ENCODE measurements at regions not wholly inside any gene's neighbourhood (a gene's known extent, or its start where the extent isn't known, plus 50 kb on each side); places are given as distances from the start of the nearest gene placed in this dataset.

DNA sequence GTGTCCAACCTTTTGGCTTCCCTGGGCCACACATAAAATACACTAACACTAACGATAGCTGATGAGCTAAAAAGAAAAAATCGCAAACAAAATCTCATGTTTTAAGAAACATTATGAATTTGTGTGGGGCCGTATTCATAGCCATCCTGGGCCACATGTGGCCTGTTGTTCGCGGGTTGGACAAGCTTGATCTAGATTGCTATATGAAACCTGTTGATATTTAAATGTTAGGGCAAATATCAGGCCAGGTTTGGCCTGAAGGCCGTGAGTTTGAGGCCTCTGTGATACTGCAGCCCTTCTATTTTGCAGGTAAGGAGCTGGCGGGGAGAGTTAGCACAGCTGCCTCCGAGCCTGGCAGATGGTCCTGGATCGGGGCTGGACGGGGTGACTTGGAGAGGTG lies 99.0 kb downstream of the CEBPB start:
- ChIA-PET CTCF (interaction anchor here (0.6 kb wide), 1 partner anchor 88 kb away, joined by 3 read pairs; no protein-coding TSS in a partner anchor), POLR2A (no interaction called here)
- TF ChIP-seq, protein P1, sequence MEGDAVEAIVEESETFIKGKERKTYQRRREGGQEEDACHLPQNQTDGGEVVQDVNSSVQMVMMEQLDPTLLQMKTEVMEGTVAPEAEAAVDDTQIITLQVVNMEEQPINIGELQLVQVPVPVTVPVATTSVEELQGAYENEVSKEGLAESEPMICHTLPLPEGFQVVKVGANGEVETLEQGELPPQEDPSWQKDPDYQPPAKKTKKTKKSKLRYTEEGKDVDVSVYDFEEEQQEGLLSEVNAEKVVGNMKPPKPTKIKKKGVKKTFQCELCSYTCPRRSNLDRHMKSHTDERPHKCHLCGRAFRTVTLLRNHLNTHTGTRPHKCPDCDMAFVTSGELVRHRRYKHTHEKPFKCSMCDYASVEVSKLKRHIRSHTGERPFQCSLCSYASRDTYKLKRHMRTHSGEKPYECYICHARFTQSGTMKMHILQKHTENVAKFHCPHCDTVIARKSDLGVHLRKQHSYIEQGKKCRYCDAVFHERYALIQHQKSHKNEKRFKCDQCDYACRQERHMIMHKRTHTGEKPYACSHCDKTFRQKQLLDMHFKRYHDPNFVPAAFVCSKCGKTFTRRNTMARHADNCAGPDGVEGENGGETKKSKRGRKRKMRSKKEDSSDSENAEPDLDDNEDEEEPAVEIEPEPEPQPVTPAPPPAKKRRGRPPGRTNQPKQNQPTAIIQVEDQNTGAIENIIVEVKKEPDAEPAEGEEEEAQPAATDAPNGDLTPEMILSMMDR (IDR thresholded peaks at IDR 0.05; ENCODE audit: insufficient read depth, low read length, missing control alignments), result no peak
- DNase-seq (ENCODE audit: low read depth, low spot score), result no peak
- no peak overlapping the region for H3K4me3 ChIP-seq (ENCODE audit: low read depth, low read length)

DNA sequence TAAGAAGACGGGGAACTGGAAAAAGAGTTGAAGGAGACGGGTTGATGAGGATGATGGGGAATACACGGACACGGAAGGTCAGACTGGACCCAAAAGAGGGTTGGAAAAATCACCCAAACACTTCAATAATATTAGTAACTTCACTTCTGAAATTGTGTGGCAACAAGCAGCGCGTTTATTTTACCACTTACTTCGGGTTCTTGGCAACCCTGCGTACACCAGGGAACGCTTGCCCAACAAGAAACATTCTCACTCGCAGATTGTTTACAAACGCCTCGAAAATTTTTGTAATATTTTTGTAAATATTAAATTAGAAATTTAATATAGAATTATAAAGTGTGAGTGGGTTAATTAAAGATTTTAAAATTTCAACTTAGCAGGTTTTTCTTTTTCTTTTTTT lies 99.5 kb downstream of the CEBPB start:
- POLR2A ChIA-PET, result no interaction called here
- no peak for DNase-seq (ENCODE audit: low read depth, low spot score)
- H3K4me3 ChIP-seq (ENCODE audit: low read depth, low read length), result no peak overlapping the region
- TF ChIP-seq, protein P1 (IDR thresholded peaks at IDR 0.05; ENCODE audit: insufficient read depth, low read length, missing control alignments), result no peak
- CTCF ChIA-PET, result no interaction called here

DNA sequence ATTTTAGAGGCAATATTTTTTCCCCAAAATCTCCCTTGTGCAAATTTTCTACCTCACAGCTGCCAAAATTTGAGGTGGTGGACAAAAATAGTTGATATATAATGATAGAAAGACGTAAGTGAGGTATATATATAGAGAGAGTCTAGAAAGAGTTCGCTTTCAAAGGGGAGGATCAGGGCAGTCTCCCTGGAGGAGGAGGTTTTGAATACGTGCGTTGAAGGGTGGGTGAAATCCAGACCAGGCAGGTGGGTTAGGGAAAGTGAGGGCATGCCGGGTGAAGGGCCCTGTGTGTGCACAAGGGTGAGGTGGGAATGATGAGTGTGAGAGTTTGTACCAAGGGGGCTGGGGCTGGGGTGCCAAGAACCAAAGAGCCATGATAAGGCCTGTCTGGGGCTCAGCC lies 100.2 kb downstream of the CEBPB start:
- CTCF ChIA-PET, result no interaction called here
- TF ChIP-seq, protein P1 (IDR thresholded peaks at IDR 0.05; ENCODE audit: insufficient read depth, low read length, missing control alignments), result no peak
- H3K4me3 ChIP-seq (ENCODE audit: low read depth, low read length), result no peak overlapping the region
- no peak for DNase-seq (ENCODE audit: low read depth, low spot score)
- POLR2A ChIA-PET, result no interaction called here

DNA sequence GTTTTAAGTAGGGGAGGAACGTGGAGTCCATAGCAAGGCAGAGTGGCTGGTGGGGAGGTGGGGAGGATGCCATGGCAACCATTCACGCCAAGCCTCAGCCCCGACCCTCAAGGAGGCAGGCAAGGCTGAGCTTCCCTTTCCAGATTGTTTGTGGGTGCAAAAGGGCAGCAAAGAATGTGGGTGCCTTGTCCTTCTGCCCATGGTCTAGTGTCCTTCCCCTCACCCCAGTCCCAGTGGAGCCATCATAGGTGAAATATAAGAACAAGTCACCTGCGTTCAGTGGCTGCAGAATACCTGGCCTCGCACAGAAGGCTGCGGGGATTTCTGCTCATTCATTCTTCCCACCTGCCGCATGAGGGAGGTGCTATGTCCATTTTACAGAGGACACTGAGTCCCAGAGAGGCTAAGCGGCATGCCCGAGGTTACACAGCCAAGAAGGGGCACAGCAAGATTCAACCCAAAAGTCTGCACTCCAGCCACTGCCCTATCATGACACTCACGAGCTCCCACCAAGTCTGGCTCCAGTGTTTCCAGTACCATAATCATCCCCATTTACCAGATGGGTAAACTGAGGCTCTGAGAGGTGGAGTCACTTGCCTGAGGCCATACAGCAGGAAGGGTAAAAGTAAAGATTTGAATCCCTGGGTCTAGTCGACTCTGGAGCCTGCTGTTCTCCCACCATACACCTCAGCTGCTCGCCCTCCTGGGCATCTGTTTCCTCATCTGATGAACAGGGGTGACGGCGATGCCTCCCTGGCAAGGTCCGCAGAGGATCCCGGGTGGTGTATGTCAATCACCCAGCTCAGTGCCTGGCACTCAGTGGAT lies 100.8 kb downstream of the CEBPB start:
- ChIA-PET POLR2A (no interaction called here), CTCF (no interaction called here)
- no peak overlapping the region for H3K4me3 ChIP-seq (ENCODE audit: low read depth, low read length)
- DNase-seq (ENCODE audit: low read depth, low spot score), result no peak
- TF ChIP-seq, protein P1 (IDR thresholded peaks at IDR 0.05; ENCODE audit: insufficient read depth, low read length, missing control alignments), result no peak

DNA sequence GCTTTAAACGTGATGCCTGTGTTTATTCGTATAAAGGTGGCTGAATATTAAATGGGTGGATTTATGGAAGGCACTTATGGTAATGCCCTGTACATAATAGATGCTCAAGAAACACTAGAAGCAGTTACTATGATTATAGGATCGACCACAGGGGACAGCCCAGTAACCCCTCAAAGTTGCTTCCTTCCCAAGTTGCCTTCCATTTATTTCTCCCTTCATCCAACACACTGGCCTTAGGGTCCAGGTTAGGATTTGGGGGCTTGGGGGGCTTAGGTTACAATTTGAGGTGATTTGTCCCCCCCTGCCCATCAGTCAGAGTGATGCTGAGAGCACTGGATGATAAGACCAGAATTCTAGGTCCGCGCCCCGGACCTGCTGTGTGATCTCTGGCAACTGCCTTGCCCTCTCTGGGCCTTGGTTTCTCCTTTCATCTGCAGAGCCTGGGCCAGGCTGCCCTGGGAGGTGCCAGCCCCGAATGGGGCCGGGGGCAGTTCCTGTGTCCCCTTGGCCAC lies 101.5 kb downstream of the CEBPB start:
- no peak for DNase-seq (ENCODE audit: low read depth, low spot score)
- H3K4me3 ChIP-seq (ENCODE audit: low read depth, low read length), result no peak overlapping the region
- TF ChIP-seq, protein P1 (IDR thresholded peaks at IDR 0.05; ENCODE audit: insufficient read depth, low read length, missing control alignments), result no peak
- POLR2A ChIA-PET, result interaction anchor here (1.3 kb wide), 1 partner anchor 12 kb away, joined by 5 read pairs; no protein-coding TSS in a partner anchor
- CTCF ChIA-PET, result interaction anchor here (1.0 to 1.3 kb wide), 3 partner anchors 8 to 12 kb away, joined by 3 to 4 read pairs (median 3); no protein-coding TSS in a partner anchor

DNA sequence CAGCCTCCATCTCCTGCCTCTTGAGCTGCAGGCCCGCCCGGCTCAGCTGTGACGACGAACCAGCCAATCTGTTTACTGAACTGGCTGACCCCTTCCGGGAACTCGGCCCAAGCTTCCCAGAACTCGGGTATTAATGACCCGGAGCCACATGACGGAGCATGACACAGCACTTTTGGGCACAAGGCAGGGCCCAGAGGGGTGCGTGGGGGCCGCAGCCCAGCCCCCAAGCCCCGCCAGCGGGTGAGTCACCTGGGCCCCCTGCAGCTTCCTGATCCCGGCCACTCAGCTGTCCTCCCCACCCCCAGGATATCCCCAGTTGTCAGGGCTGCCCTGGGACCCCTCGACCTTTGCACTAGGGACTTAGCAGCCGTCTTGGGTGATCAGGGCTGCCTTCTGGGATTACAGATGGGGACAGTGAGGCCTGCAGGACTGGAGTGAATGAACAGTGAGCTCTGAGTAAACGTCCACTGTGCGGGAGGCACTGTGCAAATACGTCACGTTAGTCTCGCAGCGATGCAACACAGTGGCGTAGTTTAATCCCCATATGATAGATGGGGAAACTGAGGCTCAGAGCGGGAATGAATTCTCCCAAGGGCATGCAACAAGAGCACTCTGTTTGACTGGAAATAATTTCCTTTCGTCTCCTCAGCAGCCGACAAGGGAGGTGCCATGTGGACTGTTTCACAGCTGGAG lies 102.1 kb downstream of the CEBPB start:
- POLR2A ChIA-PET, result interaction anchor here (1.3 kb wide), 1 partner anchor 12 kb away, joined by 5 read pairs; no protein-coding TSS in a partner anchor

More for the DNA sequence above, 102.1 kb downstream of the CEBPB start:
- CTCF ChIA-PET, result interaction anchor here (1.0 to 1.3 kb wide), 3 partner anchors 9 to 11 kb away, joined by 3 to 4 read pairs (median 3); no protein-coding TSS in a partner anchor
- DNase-seq (ENCODE audit: low read depth, low spot score), result no peak
- TF ChIP-seq, protein P1 (IDR thresholded peaks at IDR 0.05; ENCODE audit: insufficient read depth, low read length, missing control alignments), result no peak
- no peak overlapping the region for H3K4me3 ChIP-seq (ENCODE audit: low read depth, low read length)

Measured in AG04449 (cell line).